Left lung (tissue), 4 donors: ENCODE measurements at regions not wholly inside any gene's neighbourhood (a gene's known extent, or its start where the extent isn't known, plus 50 kb on each side); places are given as distances from the start of the nearest gene placed in this dataset.

Source experiments
- ATAC-seq: fragments of 200-7000 bp; cut with Tn5 transposase; one replicate; pipeline ENCODE4 v1.9.1; 2020; ENCODE audit warnings: moderate library complexity
- DNase-seq, 4 donors: peaks; one replicate each; pipeline ENCODE4 v3.0.0-alpha.2; 2013 to 2020
- H3K27ac ChIP-seq, 2 donors: fragments of 200-600 bp; sonication (generic) in 1 of 2; one replicate each; pipeline versions ENCODE4 v1.5.0 to v1.8.0; 2020 to 2021
- H3K27me3 ChIP-seq, 2 donors: fragments of 200-600 bp; sonication (generic) in 1 of 2; one replicate each; pipeline versions ENCODE4 v1.5.0 to v1.8.0; 2020 to 2021
- H3K36me3 ChIP-seq, 2 donors: fragments of 200-600 bp; sonication (generic) in 1 of 2; one replicate each; pipeline versions ENCODE4 v1.5.0 to v1.8.0; 2020 to 2021
- H3K4me1 ChIP-seq, 2 donors: fragments of 200-600 bp; one replicate each; pipeline ENCODE4 v1.8.0; 2021
- H3K4me3 ChIP-seq, 2 donors: fragments of 200-600 bp; sonication (generic) in 1 of 2; one replicate each; pipeline versions ENCODE4 v1.5.0 to v1.8.0; 2020 to 2021; ENCODE audit warnings: mild to moderate bottlenecking in 1 of 2
- H3K9me3 ChIP-seq, 2 donors: fragments of 200-600 bp; sonication (generic) in 1 of 2; one replicate each; pipeline versions ENCODE4 v1.5.0 to v1.8.0; 2020 to 2021
- intact Hi-C, 2 donors: fragments of 100-400 bp; cut with DNase I; formaldehyde crosslinking; loops; one replicate each; pipeline versions ENCODE4 v1.11.2 to v1.14.2; 2022
- TF ChIP-seq, protein P1 (sequence below), 2 donors: fragments of 200-600 bp; sonication (generic) in 1 of 2; IDR thresholded peaks; one replicate each; pipeline versions ENCODE4 v1.5.0 to v1.8.0; 2021; ENCODE audit warnings: antibody characterized with exemption in 2 of 2
- donor health status: DM: no; HTN: yes; CAD: no.
- donor health status: DM: no; HTN: no; CAD: no.

DNA sequence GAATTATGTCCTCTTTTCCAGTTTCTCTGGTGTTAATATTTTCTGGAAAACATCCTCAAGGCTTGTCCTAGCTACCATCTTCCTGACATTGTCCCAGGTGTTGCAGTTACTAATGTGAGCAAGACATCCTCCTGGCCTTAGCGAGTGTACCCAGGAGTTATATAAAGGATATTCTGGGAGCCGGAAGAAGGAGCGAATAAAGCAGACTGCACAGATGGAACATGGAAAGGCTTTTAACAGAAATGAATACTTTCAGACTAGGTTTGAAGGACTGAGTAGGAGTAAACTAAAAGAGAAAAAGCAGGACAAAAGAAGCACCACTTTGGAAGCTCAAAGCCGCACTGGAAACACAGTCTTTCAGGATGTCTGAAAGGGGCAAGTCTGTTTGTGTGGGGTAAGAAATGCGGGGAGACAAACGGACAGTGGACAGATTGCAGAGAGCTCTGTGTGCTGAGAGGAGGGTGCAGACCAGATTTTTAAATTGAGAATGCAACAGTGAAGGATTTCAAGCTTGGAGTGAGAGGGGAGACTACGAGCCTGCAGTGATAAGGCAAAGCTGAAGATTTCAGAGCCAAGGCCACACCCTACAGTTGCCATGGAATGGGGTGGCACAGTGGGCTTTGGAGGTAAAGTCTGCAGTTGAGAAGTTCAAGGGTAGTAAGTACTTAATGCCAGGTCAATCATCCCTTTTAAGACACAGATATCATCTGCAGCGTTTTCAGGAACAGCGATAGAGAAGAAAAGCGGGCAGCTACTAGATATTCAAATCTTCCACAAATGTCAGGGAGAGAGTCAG is 94.1 kb upstream of the TAF11L2 start:
- Histone ChIP-seq H3K27me3 (peaks cover 0 to 3% of the 10 kb centered on the region in 2 donors), H3K4me3 (no peak overlapping the region), H3K27ac (no peak overlapping the region), H3K4me1 (peaks cover 0 to 30% of the 10 kb centered on the region in 2 donors), H3K9me3 (no peaks in the 10 kb centered on the region), H3K36me3 (no peaks in the 10 kb centered on the region)
- DNase-seq (no peak), ATAC-seq (no peak)
- intact Hi-C loops, result no loop called here
- TF ChIP-seq, protein P1, sequence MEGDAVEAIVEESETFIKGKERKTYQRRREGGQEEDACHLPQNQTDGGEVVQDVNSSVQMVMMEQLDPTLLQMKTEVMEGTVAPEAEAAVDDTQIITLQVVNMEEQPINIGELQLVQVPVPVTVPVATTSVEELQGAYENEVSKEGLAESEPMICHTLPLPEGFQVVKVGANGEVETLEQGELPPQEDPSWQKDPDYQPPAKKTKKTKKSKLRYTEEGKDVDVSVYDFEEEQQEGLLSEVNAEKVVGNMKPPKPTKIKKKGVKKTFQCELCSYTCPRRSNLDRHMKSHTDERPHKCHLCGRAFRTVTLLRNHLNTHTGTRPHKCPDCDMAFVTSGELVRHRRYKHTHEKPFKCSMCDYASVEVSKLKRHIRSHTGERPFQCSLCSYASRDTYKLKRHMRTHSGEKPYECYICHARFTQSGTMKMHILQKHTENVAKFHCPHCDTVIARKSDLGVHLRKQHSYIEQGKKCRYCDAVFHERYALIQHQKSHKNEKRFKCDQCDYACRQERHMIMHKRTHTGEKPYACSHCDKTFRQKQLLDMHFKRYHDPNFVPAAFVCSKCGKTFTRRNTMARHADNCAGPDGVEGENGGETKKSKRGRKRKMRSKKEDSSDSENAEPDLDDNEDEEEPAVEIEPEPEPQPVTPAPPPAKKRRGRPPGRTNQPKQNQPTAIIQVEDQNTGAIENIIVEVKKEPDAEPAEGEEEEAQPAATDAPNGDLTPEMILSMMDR (IDR thresholded peaks at IDR 0.05), result no peak

DNA sequence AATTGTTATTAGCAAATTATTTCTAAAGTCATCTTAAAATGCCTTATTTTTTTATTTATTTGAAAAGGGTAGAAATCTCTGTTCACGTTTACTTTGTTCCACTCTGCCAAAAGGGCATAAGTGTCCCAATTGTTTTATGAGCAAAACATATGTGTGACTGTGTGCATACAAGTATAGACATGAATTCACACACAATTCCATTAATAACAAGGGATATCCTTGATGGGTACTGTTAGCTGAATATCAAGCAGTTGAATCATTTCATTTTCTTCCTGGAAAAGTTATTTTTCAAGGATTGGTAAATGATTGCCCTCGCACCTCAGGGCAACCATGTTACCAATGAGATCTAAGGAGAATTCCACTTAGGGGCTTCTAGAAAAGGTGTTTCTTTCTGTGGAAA is 92.1 kb upstream of the TAF11L2 start:
- intact Hi-C loops, result no loop called here
- DNase-seq (no peak), ATAC-seq (no peak)
- Histone ChIP-seq H3K27ac (no peak overlapping the region), H3K4me1 (peaks cover 0 to 14% of the 10 kb centered on the region in 2 donors), H3K27me3 (peaks cover 0 to 3% of the 10 kb centered on the region in 2 donors), H3K36me3 (no peaks in the 10 kb centered on the region), H3K9me3 (no peaks in the 10 kb centered on the region), H3K4me3 (no peak overlapping the region)
- TF ChIP-seq, protein P1 (IDR thresholded peaks at IDR 0.05), result no peak

DNA sequence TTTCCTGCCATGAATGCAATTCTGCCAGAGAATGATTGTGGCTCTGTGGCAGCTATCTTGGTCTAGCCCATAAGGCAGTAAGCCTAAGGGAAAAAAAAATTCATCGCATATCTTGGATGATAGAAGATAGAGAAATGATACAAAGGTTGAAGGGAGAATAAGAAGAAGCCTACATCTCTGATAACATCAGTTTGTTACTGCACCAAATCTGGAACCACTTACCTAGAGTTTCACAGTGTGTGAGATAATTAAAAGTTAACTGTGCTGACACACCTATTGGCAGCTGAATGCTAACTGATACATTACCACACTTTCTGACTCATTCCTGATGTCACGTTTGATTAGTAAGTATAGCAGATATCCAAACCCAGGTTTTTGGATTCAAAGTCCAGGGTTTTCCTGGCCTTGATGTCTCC is 91.6 kb upstream of the TAF11L2 start:
- Histone ChIP-seq H3K9me3 (no peaks in the 10 kb centered on the region), H3K4me3 (no peak overlapping the region), H3K27me3 (peaks cover 0 to 3% of the 10 kb centered on the region in 2 donors), H3K27ac (no peak overlapping the region), H3K4me1 (peaks cover 0 to 10% of the 10 kb centered on the region in 2 donors), H3K36me3 (no peaks in the 10 kb centered on the region)
- no peak for DNase-seq
- intact Hi-C loops, result no loop called here
- no peak for ATAC-seq
- TF ChIP-seq, protein P1 (IDR thresholded peaks at IDR 0.05), result no peak

DNA sequence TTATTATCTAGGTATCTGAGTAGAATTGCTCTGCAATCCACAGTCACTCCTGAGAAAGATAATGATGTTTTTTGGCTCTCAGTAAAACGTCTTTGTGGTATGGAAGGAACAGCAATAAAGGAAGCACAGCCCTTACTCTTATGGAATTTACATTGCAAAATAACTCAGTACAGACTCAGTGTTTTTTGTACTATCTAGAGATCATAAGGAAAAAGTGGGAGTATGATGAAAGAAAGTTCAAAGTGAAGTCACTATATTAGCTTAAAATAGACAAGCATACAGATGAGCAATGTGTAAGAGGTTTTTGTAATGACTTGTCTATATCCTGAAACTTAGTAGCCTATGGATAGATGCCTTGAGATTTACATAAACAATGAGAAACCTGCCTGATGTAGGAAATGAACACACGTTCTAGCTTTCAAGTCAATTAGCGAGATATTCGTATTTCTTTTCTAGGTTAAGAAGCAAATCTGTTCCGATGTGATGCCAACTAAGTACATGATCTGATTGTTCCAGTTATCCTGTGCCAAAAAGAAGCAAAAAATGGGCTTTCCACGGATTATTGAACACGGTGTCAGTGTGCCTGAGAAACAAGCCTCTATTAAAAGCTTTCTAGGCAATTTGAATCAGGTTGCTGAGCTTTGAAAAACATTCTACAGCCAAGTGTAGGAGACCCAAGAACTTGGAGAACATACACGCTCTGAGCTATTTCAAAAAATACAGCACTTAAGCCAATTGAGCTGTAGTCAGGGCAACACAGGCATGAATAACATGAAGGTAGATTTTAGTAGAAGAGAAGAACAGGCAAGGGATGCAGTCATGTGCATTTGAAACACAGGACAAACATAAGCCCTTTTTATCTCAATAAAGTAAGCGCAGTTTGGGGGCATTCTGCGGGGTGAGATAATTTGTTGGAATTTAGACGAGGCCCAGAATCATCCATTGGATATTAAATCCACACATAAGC is 86.3 kb upstream of the TAF11L2 start:
- DNase-seq (no peak), ATAC-seq (no peak)
- TF ChIP-seq, protein P1 (IDR thresholded peaks at IDR 0.05), result no peak
- intact Hi-C loops, result no loop called here
- Histone ChIP-seq H3K9me3 (no peaks in the 10 kb centered on the region), H3K27ac (no peak overlapping the region), H3K4me3 (no peak overlapping the region), H3K27me3 (no peaks in the 10 kb centered on the region), H3K36me3 (no peaks in the 10 kb centered on the region), H3K4me1 (peaks cover 0 to 10% of the 10 kb centered on the region in 2 donors)
